Liver (tissue), 8 donors: ENCODE measurements at regions not wholly inside any gene's neighbourhood (a gene's known extent, or its start where the extent isn't known, plus 50 kb on each side); places are given as distances from the start of the nearest gene placed in this dataset.

ENCODE experiments used
- DNase-seq: peaks from one replicate; pipeline ENCODE4 v3.0.0-alpha.2; 2017; ENCODE audit warnings: low spot score
- H3K27ac ChIP-seq, 2 donors: one replicate each; pipeline ENCODE4 v1.7.0; 2013; ENCODE audit warnings: inconsistent platforms in 2 of 2, low read length in 2 of 2, control low read depth in 1 of 2, low read depth in 1 of 2, mild to moderate bottlenecking in 1 of 2
- H3K27me3 ChIP-seq, 4 donors: one replicate each; pipeline versions ENCODE4 v1.6.1 to v1.7.0; 2013; ENCODE audit warnings: low read length in 3 of 4, inconsistent platforms in 1 of 4, mild to moderate bottlenecking in 1 of 4, moderate library complexity in 1 of 4; ENCODE audit not compliant: control insufficient read depth in 4 of 4, insufficient read depth in 4 of 4
- H3K36me3 ChIP-seq, 4 donors: one replicate each; pipeline versions ENCODE4 v1.6.1 to v1.7.0; 2013; ENCODE audit warnings: low read length in 3 of 4, mild to moderate bottlenecking in 3 of 4, low read depth in 1 of 4, moderate library complexity in 1 of 4; ENCODE audit not compliant: control insufficient read depth in 4 of 4, insufficient read depth in 3 of 4
- H3K4me1 ChIP-seq, 4 donors: one replicate each; pipeline versions ENCODE4 v1.6.1 to v1.7.0; 2013; ENCODE audit warnings: low read length in 3 of 4, mild to moderate bottlenecking in 3 of 4, moderate library complexity in 1 of 4; ENCODE audit not compliant: control insufficient read depth in 4 of 4, insufficient read depth in 4 of 4
- H3K4me3 ChIP-seq, 3 donors: one replicate each; pipeline versions ENCODE4 v1.6.1 to v1.7.0; 2013; ENCODE audit warnings: low read length in 3 of 3, control low read depth in 1 of 3, low read depth in 1 of 3, mild to moderate bottlenecking in 1 of 3
- H3K9ac ChIP-seq, 2 donors: one replicate each; pipeline ENCODE4 v1.7.0; 2013; ENCODE audit warnings: low read length in 2 of 2, mild to moderate bottlenecking in 2 of 2, moderate library complexity in 2 of 2, control low read depth in 1 of 2, low read depth in 1 of 2
- H3K9me3 ChIP-seq, 4 donors: one replicate each; pipeline versions ENCODE4 v1.6.1 to v1.7.0; 2013; ENCODE audit warnings: low read length in 3 of 4; ENCODE audit not compliant: control insufficient read depth in 4 of 4
- ATF3 ChIP-seq: IDR thresholded peaks from 2 replicates; pipeline ENCODE4 v1.6.1; 2016; ENCODE audit warnings: antibody characterized with exemption
- CTCF ChIP-seq: fragments of 150-350 bp; IDR thresholded peaks from 2 replicates; pipeline ENCODE4 v1.5.1; 2017; ENCODE audit warnings: improper control_type of control experiment, low read depth, low read length; ENCODE audit not compliant: missing input control
- EGR1 ChIP-seq, 2 donors: IDR thresholded peaks; 2 replicates each; pipeline ENCODE4 v1.6.1; 2016 to 2018; ENCODE audit warnings: antibody characterized with exemption in 2 of 2, low read depth in 2 of 2
- FOXA1 ChIP-seq: IDR thresholded peaks from 2 replicates; pipeline ENCODE4 v1.6.1; 2016; ENCODE audit warnings: antibody characterized with exemption
- FOXA2 ChIP-seq: IDR thresholded peaks from 2 replicates; pipeline ENCODE4 v1.6.1; 2016; ENCODE audit warnings: antibody characterized with exemption
- GABPA ChIP-seq, 2 donors: IDR thresholded peaks in 1 of 2; conservative IDR thresholded peaks in 1 of 2; 2 replicates each; pipeline ENCODE4 v1.6.1; 2016; ENCODE audit warnings: antibody characterized with exemption in 2 of 2, mild to moderate bottlenecking in 1 of 2, moderate library complexity in 1 of 2
- HNF4A ChIP-seq, 2 donors: conservative IDR thresholded peaks; 2 replicates each; pipeline ENCODE4 v1.6.1; 2016; ENCODE audit warnings: antibody characterized with exemption in 2 of 2, mild to moderate bottlenecking in 2 of 2
- HNF4G ChIP-seq: IDR thresholded peaks from 2 replicates; pipeline ENCODE4 v1.6.1; 2016; ENCODE audit warnings: antibody characterized with exemption
- JUND ChIP-seq, 2 donors: IDR thresholded peaks; 2 replicates each; pipeline ENCODE4 v1.6.1; 2016; ENCODE audit warnings: antibody characterized with exemption in 2 of 2
- MAX ChIP-seq: IDR thresholded peaks from 2 replicates; pipeline ENCODE4 v1.6.1; 2016; ENCODE audit warnings: antibody characterized with exemption
- NR2F2 ChIP-seq: IDR thresholded peaks from 2 replicates; pipeline ENCODE4 v1.6.1; 2016; ENCODE audit warnings: antibody characterized with exemption
- RAD21 ChIP-seq, 2 donors: IDR thresholded peaks; 2 replicates each; pipeline ENCODE4 v1.6.1; 2016; ENCODE audit warnings: antibody characterized with exemption in 2 of 2, mild to moderate bottlenecking in 2 of 2
- REST ChIP-seq: IDR thresholded peaks from 2 replicates; pipeline ENCODE4 v1.6.1; 2016; ENCODE audit warnings: antibody characterized with exemption, mild to moderate bottlenecking
- RXRA ChIP-seq, 2 donors: IDR thresholded peaks; 2 replicates each; pipeline ENCODE4 v1.6.1; 2017 to 2018; ENCODE audit warnings: antibody characterized with exemption in 2 of 2, mild to moderate bottlenecking in 1 of 2
- SP1 ChIP-seq: IDR thresholded peaks from 2 replicates; pipeline ENCODE4 v1.6.1; 2018; ENCODE audit warnings: antibody characterized with exemption, mild to moderate bottlenecking
- TAF1 ChIP-seq: conservative IDR thresholded peaks from 2 replicates; pipeline ENCODE4 v1.6.1; 2016; ENCODE audit warnings: antibody characterized with exemption, mild to moderate bottlenecking
- YY1 ChIP-seq: IDR thresholded peaks from 2 replicates; pipeline ENCODE4 v1.6.1; 2016; ENCODE audit warnings: antibody characterized with exemption, mild to moderate bottlenecking
- ZBTB33 ChIP-seq: IDR thresholded peaks from 2 replicates; pipeline ENCODE4 v1.6.1; 2016; ENCODE audit warnings: antibody characterized with exemption
- WGBS: extraction: QIAGEN DNeasy Blood & Tissue Kit; methylation state at CpG from one replicate; pipeline ENCODE4 v1.1.7; 2013; 5-methylcytosine and 5-hydroxymethylcytosine counted together
- donor health status: healthy.
- donor health status: healthy.
- donor health status: healthy.
- donor health status: healthy.
- donor health status: healthy.

GRCh38 chr4:29619168-29619567 is 1101.0 kb upstream of the PCDH7 start:
- no peak overlapping the region for H3K9ac ChIP-seq
- DNase-seq = no peak
- no peaks in the 10 kb centered on the region for H3K9me3 ChIP-seq
- H3K4me1 ChIP-seq = no peaks in the 10 kb centered on the region
- TF ChIP-seq HNF4G = no peak
- no peak for TF ChIP-seq ATF3
- no peak for TF ChIP-seq FOXA2
- TF ChIP-seq HNF4A (conservative IDR thresholded peaks at IDR 0.05) = no peak
- no peak for TF ChIP-seq REST
- TF ChIP-seq GABPA (IDR thresholded peaks at IDR 0.05 in 1 of 2, conservative IDR thresholded peaks at IDR 0.05 in 1 of 2) = no peak
- no peak for TF ChIP-seq EGR1 (IDR thresholded peaks at IDR 0.05; ENCODE audit: low read depth in 2 of 2)
- no peak for TF ChIP-seq RAD21 (IDR thresholded peaks at IDR 0.05)
- no peak for TF ChIP-seq TAF1
- TF ChIP-seq FOXA1 = no peak
- no peak for TF ChIP-seq MAX
- TF ChIP-seq SP1 = no peak
- no peak for TF ChIP-seq YY1
- TF ChIP-seq ZBTB33 = no peak
- no peak for TF ChIP-seq NR2F2
- no peak for TF ChIP-seq JUND (IDR thresholded peaks at IDR 0.05)
- no peak for TF ChIP-seq RXRA (IDR thresholded peaks at IDR 0.05)
- no peak overlapping the region for H3K27ac ChIP-seq
- H3K36me3 ChIP-seq = no peaks in the 10 kb centered on the region
- H3K4me3 ChIP-seq = no peak overlapping the region
- H3K27me3 ChIP-seq = peaks cover 0 to 1% (median 0%) of the 10 kb centered on the region in 4 donors
- WGBS = 64% methylated on average over 2 of the region's 2 CpGs

- H3K27me3 ChIP-seq = peaks cover 0 to 2% (median 0%) of the 10 kb centered on the region in 4 donors
- 45% methylated on average over 2 of the region's 2 CpGs for WGBS
- no peaks in the 10 kb centered on the region for H3K9me3 ChIP-seq
- TF ChIP-seq TAF1 = no peak
- no peak for TF ChIP-seq FOXA2
- TF ChIP-seq HNF4G = no peak
- no peak for TF ChIP-seq SP1
- no peak for TF ChIP-seq MAX
- TF ChIP-seq FOXA1 = no peak
- TF ChIP-seq RAD21 (IDR thresholded peaks at IDR 0.05) = no peak
- TF ChIP-seq ZBTB33 = no peak
- no peak for TF ChIP-seq YY1
- TF ChIP-seq RXRA (IDR thresholded peaks at IDR 0.05) = no peak
- TF ChIP-seq HNF4A (conservative IDR thresholded peaks at IDR 0.05) = no peak
- no peak for TF ChIP-seq CTCF
- no peak for TF ChIP-seq REST
- TF ChIP-seq NR2F2 = no peak
These were observed 1088.0 kb upstream of the PCDH7 start for GRCh38 chr4:29632199-29632598.

More at GRCh38 chr4:29632199-29632598, 1088.0 kb upstream of the PCDH7 start:
- Histone ChIP-seq H3K36me3 (no peaks in the 10 kb centered on the region), H3K4me1 (no peaks in the 10 kb centered on the region), H3K9ac (no peak overlapping the region), H3K4me3 (no peak overlapping the region), H3K27ac (no peak overlapping the region)
- DNase-seq = no peak
